HG02840 (cell line): ENCODE measurements at regions not wholly inside any gene's neighbourhood (a gene's known extent, or its start where the extent isn't known, plus 50 kb on each side); places are given as distances from the start of the nearest gene placed in this dataset.
"Not testable (repeated sequence)": the region's sequence is repeated elsewhere in the genome, so short reads cannot be mapped to it uniquely, and the experiment has no call there.

ENCODE experiments used
- ATAC-seq: cut with Tn5 transposase; IDR thresholded peaks from one replicate; pipeline ENCODE4 v1.9.1; 2021; ENCODE audit warnings: mild to moderate bottlenecking, moderate library complexity, moderate number of reproducible peaks; ENCODE audit not compliant: unreplicated experiment, low FRiP score

DNA sequence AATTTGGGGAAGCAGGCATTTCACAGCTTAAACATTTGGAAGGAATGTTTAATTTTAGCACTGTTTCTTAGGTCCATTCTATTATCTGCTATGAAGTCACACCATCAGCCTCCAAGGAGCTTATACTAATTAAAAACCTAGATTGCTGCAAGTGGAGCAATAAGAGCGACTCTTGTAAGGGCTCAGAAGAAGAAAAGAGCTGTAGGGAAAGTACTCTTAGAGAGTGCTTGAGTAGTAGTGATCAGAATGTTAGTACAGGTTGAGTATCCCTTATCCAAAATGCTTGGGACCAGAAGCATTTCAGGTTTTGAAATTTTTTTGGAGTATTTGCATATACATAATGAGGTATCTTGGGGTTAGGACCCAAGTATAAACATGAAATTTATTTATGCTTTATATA is 285.3 kb downstream of the UBE3D start:
- no peak for ATAC-seq

DNA sequence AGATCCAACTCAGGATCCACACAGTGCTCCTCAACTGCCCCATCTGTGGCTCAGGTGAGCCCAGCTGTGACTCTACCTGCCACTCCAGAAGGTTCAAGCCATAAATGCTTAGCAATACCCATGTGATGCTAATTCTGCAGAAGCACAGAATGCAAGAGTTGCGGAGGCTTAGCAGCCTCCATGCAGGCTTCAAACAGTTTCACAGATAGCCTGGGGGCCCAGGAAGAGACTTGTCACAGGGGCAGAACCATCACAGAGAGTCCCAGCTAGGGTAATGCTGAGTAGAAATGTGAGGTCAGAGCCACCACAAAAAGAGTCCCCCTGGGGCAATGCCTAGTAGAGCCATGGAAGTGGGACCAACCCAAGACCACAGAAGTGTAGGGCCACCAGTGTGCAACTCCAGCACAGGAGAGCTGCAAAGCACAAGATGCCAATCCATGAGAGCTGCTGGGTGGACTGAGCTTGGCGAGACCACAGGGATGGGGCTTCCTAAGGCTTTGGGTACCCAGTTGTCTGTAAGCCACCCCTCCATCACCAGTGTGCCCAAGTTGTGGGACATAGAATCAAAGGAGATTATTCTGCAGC is 283.9 kb downstream of the UBE3D start:
- no peak for ATAC-seq

- no peak for ATAC-seq
Measured at GRCh38 chr6:82783587-82784236, 281.9 kb downstream of the UBE3D start.

- no peak for ATAC-seq
Measured at GRCh38 chr6:82785206-82785605, 280.4 kb downstream of the UBE3D start.

- ATAC-seq, result no peak
Measured at GRCh38 chr6:82786248-82786647, 279.4 kb downstream of the UBE3D start.

- no peak for ATAC-seq
Measured at GRCh38 chr6:82795940-82796339, 269.7 kb downstream of the UBE3D start.

DNA sequence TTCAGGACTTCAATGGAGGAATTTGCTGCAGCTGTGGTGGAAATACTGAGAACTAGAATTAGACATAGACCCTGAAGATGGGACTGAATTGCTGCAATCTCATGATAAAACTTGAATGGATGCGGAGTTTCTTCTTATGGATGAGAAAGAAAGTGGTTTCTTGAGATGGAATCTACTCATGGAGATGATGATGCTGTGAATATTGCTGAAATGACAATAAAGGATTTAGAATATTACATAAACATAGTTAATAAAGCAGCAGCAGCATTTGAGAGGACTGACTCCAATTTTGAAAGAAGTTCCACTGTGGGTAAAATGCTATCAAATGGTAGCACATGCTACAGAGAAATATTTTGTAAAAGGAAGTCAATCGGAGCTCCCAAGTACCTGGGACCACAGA is 264.6 kb downstream of the UBE3D start:
- ATAC-seq, result no peak

- not testable (repeated sequence) for ATAC-seq
Measured at GRCh38 chr6:82816243-82816642, 249.4 kb downstream of the UBE3D start.

DNA sequence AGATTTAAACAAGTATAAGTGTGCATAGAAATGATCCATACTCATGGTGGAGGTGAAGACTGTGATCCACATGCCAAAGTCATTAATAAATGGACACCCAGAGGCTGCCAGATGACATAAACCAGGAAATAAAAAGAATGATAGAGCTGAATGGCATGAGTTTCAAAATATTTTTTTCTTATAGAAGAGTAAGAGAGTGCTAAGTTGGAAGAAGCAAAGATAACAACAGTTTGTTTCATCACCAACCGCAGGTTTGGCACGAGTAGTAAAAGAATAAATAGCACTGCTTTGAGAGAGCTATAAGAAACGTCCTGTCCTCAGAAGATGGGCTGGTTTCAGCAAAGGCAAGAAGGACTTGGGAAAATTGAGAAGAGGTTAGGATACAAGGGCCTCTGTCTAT is 246.9 kb downstream of the UBE3D start:
- no peak for ATAC-seq

GRCh38 chr6:82823361-82823760 is 242.3 kb downstream of the UBE3D start:
- no peak for ATAC-seq

DNA sequence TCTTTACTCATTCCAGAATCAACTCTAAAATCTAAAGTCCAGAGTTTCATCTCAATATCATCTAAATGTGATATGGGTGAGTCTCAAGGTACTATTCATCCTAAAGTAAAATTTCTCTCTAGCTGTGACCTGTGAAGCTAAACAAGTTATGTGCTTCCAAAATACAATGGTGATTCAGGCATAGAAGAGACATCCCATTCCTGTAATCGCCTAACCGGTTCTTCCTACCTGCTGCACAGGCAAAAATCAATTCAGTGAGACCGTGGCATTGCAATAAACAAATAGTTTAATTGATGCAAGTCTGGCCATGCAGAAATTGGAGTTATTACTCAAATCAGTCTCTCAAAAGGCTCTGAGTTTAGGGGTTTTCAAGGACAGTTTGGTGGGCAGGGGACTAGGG is 232.8 kb downstream of the UBE3D start:
- no peak for ATAC-seq

- no peak for ATAC-seq
Measured at GRCh38 chr6:82833481-82833880, 232.2 kb downstream of the UBE3D start.

- no peak for ATAC-seq
Measured at GRCh38 chr6:82836022-82836575, 229.5 kb downstream of the UBE3D start.

DNA sequence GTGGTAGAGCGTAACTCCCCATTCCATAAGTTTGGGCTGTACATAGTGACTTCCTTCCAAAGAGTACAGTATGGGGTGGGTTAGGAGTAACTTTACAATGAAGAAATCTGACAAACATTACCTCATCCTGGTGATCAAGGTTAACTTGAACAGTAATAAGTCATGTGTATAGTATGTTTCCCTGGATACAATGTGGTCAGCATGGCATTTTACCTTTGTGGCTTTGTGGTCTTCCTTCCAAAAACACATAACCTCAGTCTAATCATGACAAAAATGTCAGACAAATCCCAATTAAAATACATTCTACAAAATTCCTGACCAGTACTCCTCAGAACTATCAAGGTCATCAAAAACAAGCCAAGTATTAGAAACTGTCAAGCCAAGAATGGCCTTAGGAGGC is 225.1 kb downstream of the UBE3D start:
- no peak for ATAC-seq

GRCh38 chr6:82841309-82841708 is 224.3 kb downstream of the UBE3D start:
- ATAC-seq, result no peak
